ENCODE measurements at regions not wholly inside any gene's neighbourhood (a gene's known extent, or its start where the extent isn't known, plus 50 kb on each side); places are given as distances from the start of the nearest gene placed in this dataset.

GRCh38 chr9:74282526-74283253 is 214.4 kb upstream of the RORB start:
- intact Hi-C loops (cut with micrococcal nuclease; ENCODE audit: unreplicated experiment), result no loop called here
- Histone ChIP-seq H3K4me1 (replicated peaks; ENCODE audit: insufficient read depth) (no peaks in the 10 kb centered on the region), H3K27ac (no peak overlapping the region), H3F3A (ENCODE audit: insufficient read depth, low read depth) (no peaks in the 10 kb centered on the region), H3K9me2 (ENCODE audit: insufficient read depth) (no peaks in the 10 kb centered on the region), H3K36me3 (ENCODE audit: low read depth) (no peaks in the 10 kb centered on the region), H2AFZ (no peak overlapping the region), H3K27me3 (ENCODE audit: insufficient read depth, low read depth) (no peaks in the 10 kb centered on the region), H3K79me2 (ENCODE audit: low read depth) (no peaks in the 10 kb centered on the region), H3K4me2 (no peak overlapping the region), H3K9me3 (ENCODE audit: insufficient read depth, low read depth) (no peaks in the 10 kb centered on the region), H4K20me1 (ENCODE audit: insufficient read depth) (no peaks in the 10 kb centered on the region), H3K4me3 (no peak overlapping the region)
- TF ChIP-seq EZH2 (IDR thresholded peaks at IDR 0.05; ENCODE audit: low read depth), result no peak
- TF ChIP-seq, protein P1, sequence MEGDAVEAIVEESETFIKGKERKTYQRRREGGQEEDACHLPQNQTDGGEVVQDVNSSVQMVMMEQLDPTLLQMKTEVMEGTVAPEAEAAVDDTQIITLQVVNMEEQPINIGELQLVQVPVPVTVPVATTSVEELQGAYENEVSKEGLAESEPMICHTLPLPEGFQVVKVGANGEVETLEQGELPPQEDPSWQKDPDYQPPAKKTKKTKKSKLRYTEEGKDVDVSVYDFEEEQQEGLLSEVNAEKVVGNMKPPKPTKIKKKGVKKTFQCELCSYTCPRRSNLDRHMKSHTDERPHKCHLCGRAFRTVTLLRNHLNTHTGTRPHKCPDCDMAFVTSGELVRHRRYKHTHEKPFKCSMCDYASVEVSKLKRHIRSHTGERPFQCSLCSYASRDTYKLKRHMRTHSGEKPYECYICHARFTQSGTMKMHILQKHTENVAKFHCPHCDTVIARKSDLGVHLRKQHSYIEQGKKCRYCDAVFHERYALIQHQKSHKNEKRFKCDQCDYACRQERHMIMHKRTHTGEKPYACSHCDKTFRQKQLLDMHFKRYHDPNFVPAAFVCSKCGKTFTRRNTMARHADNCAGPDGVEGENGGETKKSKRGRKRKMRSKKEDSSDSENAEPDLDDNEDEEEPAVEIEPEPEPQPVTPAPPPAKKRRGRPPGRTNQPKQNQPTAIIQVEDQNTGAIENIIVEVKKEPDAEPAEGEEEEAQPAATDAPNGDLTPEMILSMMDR (conservative IDR thresholded peaks at IDR 0.05), result no peak
- ChIA-PET CTCF (no interaction called here), POLR2A (ENCODE audit: unreplicated experiment) (no interaction called here)
- no peak for DNase-seq
- no TSS peak for BruUV-seq (replicated peaks)

DNA sequence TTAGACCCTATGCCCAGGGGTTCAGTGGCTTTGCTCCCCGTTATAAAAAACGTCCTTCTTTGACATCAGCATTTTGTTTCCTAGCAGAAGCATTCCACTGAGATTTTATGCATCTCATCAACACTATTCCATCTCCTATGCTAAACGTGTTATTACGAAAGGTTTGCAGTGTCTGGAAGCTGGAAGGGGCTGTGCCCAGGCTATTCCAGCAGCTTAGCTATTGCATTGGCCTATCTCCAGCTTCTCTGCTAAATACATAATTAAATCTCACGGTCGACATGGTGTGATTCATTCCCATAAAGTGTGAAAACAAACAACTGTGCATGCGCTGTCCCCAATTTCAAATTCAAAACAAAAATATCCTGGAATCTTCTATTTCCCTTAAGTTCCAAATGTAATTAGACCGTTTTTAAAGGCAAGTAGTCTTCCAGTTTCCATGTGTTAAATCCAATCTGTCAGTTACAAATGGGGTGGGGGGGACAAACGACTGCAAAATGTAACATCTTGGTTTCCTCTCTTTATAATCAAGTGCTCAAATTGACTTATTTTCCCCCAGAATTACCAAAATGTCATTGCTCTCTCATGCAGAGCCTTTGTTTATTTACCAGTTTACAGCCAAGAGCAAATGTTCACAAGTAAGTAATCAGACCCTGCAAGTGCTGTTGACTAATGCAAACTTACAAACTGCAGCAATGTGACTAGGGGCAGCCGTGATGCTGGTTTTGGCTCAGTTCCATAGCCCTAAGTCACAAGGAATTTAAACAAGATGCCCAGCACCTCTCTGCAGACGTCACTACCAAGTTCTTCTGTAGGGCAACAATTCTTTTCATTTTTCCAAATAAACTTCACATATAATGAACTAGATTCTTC is 212.3 kb upstream of the RORB start:
- no peaks in the 10 kb centered on the region for H3K27me3 ChIP-seq (ENCODE audit: insufficient read depth, low read depth)
- H3K79me2 ChIP-seq (ENCODE audit: low read depth), result no peaks in the 10 kb centered on the region
- H3K4me3 ChIP-seq, result no peak overlapping the region
- no peak for DNase-seq
- H3K9me2 ChIP-seq (ENCODE audit: insufficient read depth), result no peaks in the 10 kb centered on the region
- intact Hi-C loops (cut with micrococcal nuclease; ENCODE audit: unreplicated experiment), result no loop called here
- no peak overlapping the region for H3K27ac ChIP-seq
- TF ChIP-seq, protein P1 (conservative IDR thresholded peaks at IDR 0.05), result no peak
- no peak for TF ChIP-seq EZH2 (IDR thresholded peaks at IDR 0.05; ENCODE audit: low read depth)
- no TSS peak for BruUV-seq (replicated peaks)
- no peaks in the 10 kb centered on the region for H3K36me3 ChIP-seq (ENCODE audit: low read depth)
- no peak overlapping the region for H2AFZ ChIP-seq
- CTCF ChIA-PET, result no interaction called here
- POLR2A ChIA-PET (ENCODE audit: unreplicated experiment), result interaction anchor here (0.6 kb wide), 1 partner anchor 1035 kb away, joined by 3 read pairs; no protein-coding TSS in a partner anchor
- no peaks in the 10 kb centered on the region for H3F3A ChIP-seq (ENCODE audit: insufficient read depth, low read depth)
- no peaks in the 10 kb centered on the region for H4K20me1 ChIP-seq (ENCODE audit: insufficient read depth)
- no peak overlapping the region for H3K4me2 ChIP-seq
- H3K4me1 ChIP-seq (replicated peaks; ENCODE audit: insufficient read depth), result no peaks in the 10 kb centered on the region
- H3K9me3 ChIP-seq (ENCODE audit: insufficient read depth, low read depth), result no peaks in the 10 kb centered on the region

GRCh38 chr9:74293479-74293878 is 203.7 kb upstream of the RORB start:
- no peaks in the 10 kb centered on the region for H3K27me3 ChIP-seq (ENCODE audit: insufficient read depth, low read depth)
- ChIA-PET CTCF (no interaction called here), POLR2A (ENCODE audit: unreplicated experiment) (no interaction called here)
- no peaks in the 10 kb centered on the region for H3K9me2 ChIP-seq (ENCODE audit: insufficient read depth)
- no peak overlapping the region for H2AFZ ChIP-seq
- no peak overlapping the region for H3K27ac ChIP-seq
- H3K4me2 ChIP-seq, result no peak overlapping the region
- H4K20me1 ChIP-seq (ENCODE audit: insufficient read depth), result no peaks in the 10 kb centered on the region
- TF ChIP-seq, protein P1 (conservative IDR thresholded peaks at IDR 0.05), result no peak
- no peak for TF ChIP-seq EZH2 (IDR thresholded peaks at IDR 0.05; ENCODE audit: low read depth)
- intact Hi-C loops (cut with micrococcal nuclease; ENCODE audit: unreplicated experiment), result no loop called here
- H3K79me2 ChIP-seq (ENCODE audit: low read depth), result no peaks in the 10 kb centered on the region
- no peaks in the 10 kb centered on the region for H3K9me3 ChIP-seq (ENCODE audit: insufficient read depth, low read depth)
- no peaks in the 10 kb centered on the region for H3K36me3 ChIP-seq (ENCODE audit: low read depth)
- no peak for DNase-seq
- H3F3A ChIP-seq (ENCODE audit: insufficient read depth, low read depth), result no peaks in the 10 kb centered on the region
- no peaks in the 10 kb centered on the region for H3K4me1 ChIP-seq (replicated peaks; ENCODE audit: insufficient read depth)
- H3K4me3 ChIP-seq, result no peak overlapping the region
- BruUV-seq (replicated peaks), result no TSS peak

All from PC-9 (cell line).